H9 (cell line): ENCODE measurements at regions not wholly inside any gene's neighbourhood (a gene's known extent, or its start where the extent isn't known, plus 50 kb on each side); places are given as distances from the start of the nearest gene placed in this dataset.

Source experiments
- DNase-seq: peaks from one replicate; pipeline ENCODE4 v3.0.0-alpha.2; 2017
- H2AFZ ChIP-seq: one replicate; pipeline ENCODE4 v1.6.1; 2013; ENCODE audit warnings: mild to moderate bottlenecking, low read length, control low read depth, moderate library complexity
- H2AK5ac ChIP-seq: 2 replicates; pipeline ENCODE4 v1.6.1; 2013; ENCODE audit warnings: low read length, control low read depth, mixed read lengths; ENCODE audit not compliant: insufficient read length
- H2BK120ac ChIP-seq: one replicate; pipeline ENCODE4 v1.6.1; 2013; ENCODE audit warnings: low read depth, mild to moderate bottlenecking, low read length, control low read depth, inconsistent platforms; ENCODE audit not compliant: poor library complexity, severe bottlenecking
- H2BK12ac ChIP-seq: 2 replicates; pipeline ENCODE4 v1.6.1; 2013; ENCODE audit warnings: low read length, control low read depth, mixed read lengths, low read depth; ENCODE audit not compliant: insufficient read length
- H2BK15ac ChIP-seq: 2 replicates; pipeline ENCODE4 v1.6.1; 2013; ENCODE audit warnings: low read depth, low read length, control low read depth
- H2BK20ac ChIP-seq: one replicate; pipeline ENCODE4 v1.6.1; 2013; ENCODE audit warnings: low read depth, mild to moderate bottlenecking, low read length, control low read depth, inconsistent platforms; ENCODE audit not compliant: poor library complexity, severe bottlenecking
- H2BK5ac ChIP-seq: 2 replicates; pipeline ENCODE4 v1.6.1; 2013; ENCODE audit warnings: low read length, control low read depth, mixed read lengths; ENCODE audit not compliant: insufficient read length
- H3K14ac ChIP-seq: 2 replicates; pipeline ENCODE4 v1.6.1; 2013; ENCODE audit warnings: low read length, control low read depth; ENCODE audit not compliant: insufficient read depth
- H3K18ac ChIP-seq: 2 replicates; pipeline ENCODE4 v1.6.1; 2013; ENCODE audit warnings: low read depth, mild to moderate bottlenecking, mixed read lengths, low read length, control low read depth; ENCODE audit not compliant: insufficient read length
- H3K23ac ChIP-seq: 2 replicates; pipeline ENCODE4 v1.6.1; 2013; ENCODE audit warnings: low read length, control low read depth, mixed read lengths, low read depth; ENCODE audit not compliant: insufficient read length
- H3K23me2 ChIP-seq: 2 replicates; pipeline ENCODE4 v1.6.1; 2013; ENCODE audit warnings: low read depth, mild to moderate bottlenecking, mixed read lengths, low read length, control low read depth; ENCODE audit not compliant: insufficient read length, poor library complexity, severe bottlenecking
- H3K27ac ChIP-seq: 2 replicates; pipeline ENCODE4 v1.5.1; 2013; ENCODE audit warnings: low read length, control low read depth, mixed read lengths, low read depth; ENCODE audit not compliant: insufficient read length
- H3K27me3 ChIP-seq: 2 replicates; pipeline ENCODE4 v1.6.1; 2013; ENCODE audit warnings: low read length, control low read depth, inconsistent platforms; ENCODE audit not compliant: insufficient read depth
- H3K4ac ChIP-seq: 2 replicates; pipeline ENCODE4 v1.6.1; 2013; ENCODE audit warnings: low read depth, mild to moderate bottlenecking, control low read depth, inconsistent platforms, low read length, moderate library complexity
- H3K4me1 ChIP-seq: 2 replicates; pipeline ENCODE4 v1.6.1; 2013; ENCODE audit warnings: low read length, control low read depth, inconsistent platforms; ENCODE audit not compliant: insufficient read depth
- H3K4me2 ChIP-seq: 2 replicates; pipeline ENCODE4 v1.6.1; 2013; ENCODE audit warnings: low read length, control low read depth, mixed read lengths; ENCODE audit not compliant: insufficient read length, insufficient read depth
- H3K56ac ChIP-seq: 2 replicates; pipeline ENCODE4 v1.6.1; 2013; ENCODE audit warnings: low read depth, mild to moderate bottlenecking, mixed read lengths, low read length, control low read depth; ENCODE audit not compliant: insufficient read length
- H3K79me1 ChIP-seq: 2 replicates; pipeline ENCODE4 v1.6.1; 2013; ENCODE audit warnings: low read depth, mild to moderate bottlenecking, moderate library complexity, low read length, control low read depth, inconsistent platforms; ENCODE audit not compliant: insufficient read depth, poor library complexity, severe bottlenecking
- H3K79me2 ChIP-seq: 2 replicates; pipeline ENCODE4 v1.6.1; 2013; ENCODE audit warnings: low read length, control low read depth, inconsistent platforms; ENCODE audit not compliant: insufficient read depth
- H3K9ac ChIP-seq: 2 replicates; pipeline ENCODE4 v1.6.1; 2013; ENCODE audit warnings: low read length, control low read depth, mixed read lengths; ENCODE audit not compliant: insufficient read length; ENCODE audit errors: extremely low read depth
- H3K9me3 ChIP-seq: one replicate; pipeline ENCODE4 v1.6.1; 2013; ENCODE audit warnings: low read depth, low read length, inconsistent platforms; ENCODE audit not compliant: control insufficient read depth
- H3T11ph ChIP-seq: one replicate; pipeline ENCODE4 v1.6.1; 2013; ENCODE audit warnings: mild to moderate bottlenecking, low read length, control low read depth, inconsistent platforms
- H4K20me1 ChIP-seq: one replicate; pipeline ENCODE4 v1.6.1; 2013; ENCODE audit not compliant: control insufficient read depth, insufficient read length, insufficient read depth
- H4K5ac ChIP-seq: 2 replicates; pipeline ENCODE4 v1.6.1; 2013; ENCODE audit warnings: low read depth, mild to moderate bottlenecking, mixed read lengths, low read length, control low read depth; ENCODE audit not compliant: insufficient read length
- H4K8ac ChIP-seq: replicated peaks from 2 replicates; pipeline ENCODE4 v1.6.1; 2013; ENCODE audit warnings: low read length, control low read depth, mixed read lengths, low read depth; ENCODE audit not compliant: insufficient read length
- H4K91ac ChIP-seq: 2 replicates; pipeline ENCODE4 v1.6.1; 2013; ENCODE audit warnings: low read depth, mild to moderate bottlenecking, moderate library complexity, mixed read lengths, low read length, control low read depth; ENCODE audit not compliant: insufficient read length
- H3K27ac Mint-ChIP-seq, 3 experiments: 2 replicates in 2 of 3; 3 replicates in 1 of 3; pipeline ENCODE4 v1.8.0; 2020 to 2021; ENCODE audit warnings: mixed read lengths in 3 of 3, mild to moderate bottlenecking in 1 of 3, moderate library complexity in 1 of 3
- H3K27me3 Mint-ChIP-seq: 2 replicates; pipeline ENCODE4 v1.8.0; 2021; ENCODE audit warnings: low read depth, mild to moderate bottlenecking, moderate library complexity, mixed read lengths
- H3K36me3 Mint-ChIP-seq, 3 experiments: 2 replicates in 2 of 3; 3 replicates in 1 of 3; pipeline ENCODE4 v1.8.0; 2020 to 2021; ENCODE audit warnings: low read depth in 3 of 3, mixed read lengths in 3 of 3; ENCODE audit not compliant: insufficient read depth in 1 of 3
- H3K4me1 Mint-ChIP-seq, 2 experiments: 2 replicates each; pipeline ENCODE4 v1.8.0; 2020; ENCODE audit warnings: mixed read lengths in 2 of 2
- H3K4me3 Mint-ChIP-seq, 2 experiments: 2 replicates in 1 of 2; 3 replicates in 1 of 2; pipeline ENCODE4 v1.8.0; 2020 to 2021; ENCODE audit warnings: mild to moderate bottlenecking in 2 of 2, mixed read lengths in 2 of 2, moderate library complexity in 1 of 2
- H3K9me3 Mint-ChIP-seq, 2 experiments: 2 replicates in 1 of 2; 3 replicates in 1 of 2; pipeline ENCODE4 v1.8.0; 2020; ENCODE audit warnings: mild to moderate bottlenecking in 2 of 2, mixed read lengths in 2 of 2, moderate library complexity in 1 of 2
- CTCF ChIP-seq: fragments of 200-600 bp; sonication (generic); conservative IDR thresholded peaks from 3 replicates; pipeline ENCODE4 v1.8.0; 2021; ENCODE audit warnings: antibody characterized with exemption, mild to moderate bottlenecking
- WGBS: extraction: QIAGEN DNeasy Blood & Tissue Kit; methylation state at CpG from one replicate; pipeline ENCODE4 v1.1.7; 2013; ENCODE audit warnings: missing lambda C conversion rate, low lambda C conversion rate, mixed read lengths; ENCODE audit not compliant: insufficient read length; ENCODE audit errors: extremely low coverage; 5-methylcytosine and 5-hydroxymethylcytosine counted together

- no peak for DNase-seq
- TF ChIP-seq CTCF: no peak
These were observed 165.1 kb downstream of the ANKRD7 start for GRCh38 chr7:118389629-118390028.

More at GRCh38 chr7:118389629-118390028, 165.1 kb downstream of the ANKRD7 start:
- Histone ChIP-seq H3K27ac (no peak overlapping the region), H2BK12ac (no peak overlapping the region), H3K9ac (no peak overlapping the region), H3K56ac (no peak overlapping the region), H3K18ac (no peak overlapping the region), H4K8ac (no peak overlapping the region), H3T11ph (no peak overlapping the region), H2BK15ac (no peak overlapping the region), H4K5ac (no peak overlapping the region), H3K4me2 (no peak overlapping the region), H2AK5ac (no peak overlapping the region), H3K4ac (no peak overlapping the region), H2BK120ac (no peak overlapping the region), H2BK5ac (no peak overlapping the region), H2BK20ac (no peak overlapping the region), H3K14ac (no peak overlapping the region), H3K23me2 (no peaks in the 10 kb centered on the region), H4K91ac (no peak overlapping the region), H2AFZ (no peak overlapping the region), H3K79me1 (no peaks in the 10 kb centered on the region), H3K79me2 (no peaks in the 10 kb centered on the region), H3K4me1 (no peaks in the 10 kb centered on the region), H3K9me3 (no peaks in the 10 kb centered on the region), H3K27me3 (no peaks in the 10 kb centered on the region), H4K20me1 (no peaks in the 10 kb centered on the region), H3K23ac (no peak overlapping the region)
- H3K27ac Mint-ChIP-seq: no peak overlapping the region
- H3K4me3 Mint-ChIP-seq: no peak overlapping the region
- peaks cover 8 to 13% of the 10 kb centered on the region in 2 experiments for H3K4me1 Mint-ChIP-seq
- H3K27me3 Mint-ChIP-seq: no peaks in the 10 kb centered on the region
- H3K36me3 Mint-ChIP-seq: no peaks in the 10 kb centered on the region
- H3K9me3 Mint-ChIP-seq: no peaks in the 10 kb centered on the region
- WGBS: no CpG with 5 or more reads among the region's 3 CpGs
